H1 (cell line): ENCODE measurements at regions not wholly inside any gene's neighbourhood (a gene's known extent, or its start where the extent isn't known, plus 50 kb on each side); places are given as distances from the start of the nearest gene placed in this dataset.

ENCODE experiments used
- CTCF ChIA-PET: fragments of 300-600 bp; sonication (Branson Sonifier 250); formaldehyde crosslinking; loops from one replicate; lab custom pipeline; 2021; ENCODE audit not compliant: partially characterized antibody; lab: Charles Lee
- POLR2A ChIA-PET: fragments of 300-600 bp; sonication (Branson Sonifier 250); formaldehyde crosslinking; loops from one replicate; lab custom pipeline; 2021; ENCODE audit warnings: inconsistent platforms; ENCODE audit not compliant: partially characterized antibody; lab: Charles Lee
- DNase-seq, 2 experiments: peaks; one replicate each; pipeline versions ENCODE4 v3.0.0 to v3.0.0-alpha.2; 2010 to 2022; ENCODE audit warnings: low spot score in 2 of 2, low read depth in 1 of 2, mixed read lengths in 1 of 2
- FAIRE-seq: peaks from 2 replicates; lab custom pipeline; 2011; peaks lifted over from hg19 to GRCh38; lab: Jason Lieb, UNC
- H2AFZ ChIP-seq: 2 replicates; pipeline ENCODE4 v1.8.1; 2012; ENCODE audit warnings: low read length, inconsistent platforms
- H2AK5ac ChIP-seq: 2 replicates; pipeline ENCODE4 v1.6.1; 2013; ENCODE audit warnings: low read depth, low read length
- H2BK120ac ChIP-seq: replicated peaks from 2 replicates; pipeline ENCODE3; 2013; ENCODE audit warnings: low read depth, low read length, inconsistent platforms
- H2BK12ac ChIP-seq: 2 replicates; pipeline ENCODE4 v1.6.1; 2013; ENCODE audit warnings: low read depth, low read length
- H2BK15ac ChIP-seq: 2 replicates; pipeline ENCODE4 v1.6.1; 2013; ENCODE audit warnings: low read length
- H2BK20ac ChIP-seq: 2 replicates; pipeline ENCODE4 v1.6.1; 2013; ENCODE audit warnings: low read length
- H2BK5ac ChIP-seq: 2 replicates; pipeline ENCODE4 v1.6.1; 2013; ENCODE audit warnings: low read depth, low read length
- H3K14ac ChIP-seq: 2 replicates; pipeline ENCODE4 v1.6.1; 2013; ENCODE audit warnings: inconsistent platforms; ENCODE audit not compliant: insufficient read length
- H3K18ac ChIP-seq: 2 replicates; pipeline ENCODE4 v1.6.1; 2013; ENCODE audit warnings: low read length; ENCODE audit errors: extremely low read depth
- H3K23ac ChIP-seq: 2 replicates; pipeline ENCODE4 v1.6.1; 2013; ENCODE audit warnings: inconsistent platforms; ENCODE audit not compliant: insufficient read length
- H3K23me2 ChIP-seq: 2 replicates; pipeline ENCODE4 v1.6.1; 2013; ENCODE audit warnings: low read depth, low read length
- H3K27ac ChIP-seq: 2 replicates; pipeline ENCODE4 v1.6.1; 2011; ENCODE audit warnings: low read depth, low read length, inconsistent platforms
- H3K27me3 ChIP-seq, 4 experiments: replicated peaks in 1 of 4; 1 replicate in 1 of 4; 2 replicates in 3 of 4; pipeline versions ENCODE4 v1.6.1 to v1.8.1; 2011 to 2013; ENCODE audit warnings: low read length in 3 of 4, mild to moderate bottlenecking in 3 of 4, inconsistent platforms in 2 of 4, mixed read lengths in 2 of 4, moderate library complexity in 1 of 4; ENCODE audit not compliant: control insufficient read depth in 3 of 4, insufficient read depth in 3 of 4; ENCODE audit errors: extremely low read depth in 1 of 4
- H3K36me3 ChIP-seq, 4 experiments: 2 replicates each; pipeline versions ENCODE4 v1.6.1 to v1.8.1; 2011 to 2013; ENCODE audit warnings: mild to moderate bottlenecking in 4 of 4, low read length in 3 of 4, moderate library complexity in 2 of 4, control low read depth in 1 of 4, inconsistent platforms in 1 of 4; ENCODE audit not compliant: insufficient read depth in 4 of 4, control insufficient read depth in 2 of 4
- H3K4ac ChIP-seq: replicated peaks from 2 replicates; pipeline ENCODE3; 2013; ENCODE audit warnings: low read length, low read depth, mixed read lengths, inconsistent platforms; ENCODE audit not compliant: insufficient read length
- H3K4me1 ChIP-seq, 4 experiments: replicated peaks in 1 of 4; 1 replicate in 1 of 4; 2 replicates in 3 of 4; pipeline versions ENCODE4 v1.6.1 to v1.8.1; 2011 to 2013; ENCODE audit warnings: low read length in 3 of 4, inconsistent platforms in 2 of 4, mixed read lengths in 1 of 4; ENCODE audit not compliant: insufficient read depth in 4 of 4, control insufficient read depth in 3 of 4
- H3K4me2 ChIP-seq, 2 experiments: 2 replicates each; pipeline versions ENCODE4 v1.6.1 to v1.8.1; 2011 to 2013; ENCODE audit warnings: low read depth in 2 of 2, low read length in 2 of 2, control low read depth in 1 of 2, inconsistent platforms in 1 of 2, mild to moderate bottlenecking in 1 of 2; ENCODE audit not compliant: insufficient read depth in 1 of 2
- H3K4me3 ChIP-seq, 4 experiments: fragments of 200-600, 300-600 bp in 1 of 4; sonication (generic), shearing (Covaris generic), sonication (Bioruptor Twin) in 1 of 4; 2 replicates each; pipeline versions ENCODE4 v1.5.1 to v1.8.1; 2011 to 2016; ENCODE audit warnings: low read length in 4 of 4, low read depth in 3 of 4, control low read depth in 2 of 4, inconsistent platforms in 2 of 4, mild to moderate bottlenecking in 2 of 4, mixed read lengths in 1 of 4, moderate library complexity in 1 of 4; ENCODE audit not compliant: insufficient read depth in 2 of 4; ENCODE audit errors: extremely low read depth in 1 of 4
- H3K56ac ChIP-seq: replicated peaks from 2 replicates; pipeline ENCODE3; 2013; ENCODE audit warnings: low read depth, mild to moderate bottlenecking, mixed read lengths, low read length, inconsistent platforms; ENCODE audit not compliant: insufficient read length
- H3K79me1 ChIP-seq: 2 replicates; pipeline ENCODE4 v1.6.1; 2013; ENCODE audit warnings: low read depth, low read length, control low read depth
- H3K79me2 ChIP-seq, 2 experiments: 2 replicates each; pipeline versions ENCODE4 v1.6.1 to v1.8.1; 2012 to 2013; ENCODE audit warnings: low read length in 2 of 2, mild to moderate bottlenecking in 2 of 2, inconsistent platforms in 1 of 2; ENCODE audit not compliant: insufficient read depth in 2 of 2, control insufficient read depth in 1 of 2
- H3K9ac ChIP-seq, 4 experiments: replicated peaks in 1 of 4; 1 replicate in 1 of 4; 2 replicates in 3 of 4; pipeline versions ENCODE4 v1.6.1 to v1.8.1; 2011 to 2013; ENCODE audit warnings: low read depth in 3 of 4, low read length in 3 of 4, control low read depth in 2 of 4, mild to moderate bottlenecking in 2 of 4, moderate library complexity in 2 of 4, inconsistent platforms in 1 of 4; ENCODE audit errors: extremely low read depth in 1 of 4
- H3K9me3 ChIP-seq, 2 experiments: 2 replicates each; pipeline versions ENCODE4 v1.6.1 to v1.8.1; 2012 to 2013; ENCODE audit warnings: mild to moderate bottlenecking in 2 of 2, moderate library complexity in 2 of 2, control low read depth in 1 of 2, inconsistent platforms in 1 of 2, low read depth in 1 of 2, low read length in 1 of 2, mixed read lengths in 1 of 2; ENCODE audit not compliant: insufficient read depth in 2 of 2
- H4K20me1 ChIP-seq, 2 experiments: replicated peaks in 1 of 2; 2 replicates each; pipeline versions ENCODE3 to v1.8.1; 2011 to 2013; ENCODE audit warnings: inconsistent platforms in 2 of 2, low read length in 2 of 2, mild to moderate bottlenecking in 1 of 2; ENCODE audit not compliant: insufficient read depth in 2 of 2, control insufficient read depth in 1 of 2
- H4K5ac ChIP-seq: 2 replicates; pipeline ENCODE4 v1.6.1; 2013; ENCODE audit warnings: low read length, low read depth, mixed read lengths, inconsistent platforms; ENCODE audit not compliant: insufficient read length
- H4K8ac ChIP-seq: 2 replicates; pipeline ENCODE4 v1.8.0; 2013; ENCODE audit warnings: mild to moderate bottlenecking, moderate library complexity, low read length, inconsistent platforms; ENCODE audit not compliant: insufficient read depth; ENCODE audit errors: extremely low read depth
- H4K91ac ChIP-seq: replicated peaks from 2 replicates; pipeline ENCODE3; 2013; ENCODE audit warnings: low read length, mixed read lengths, inconsistent platforms; ENCODE audit not compliant: insufficient read length
- CBX5 ChIP-seq: fragments of 300-800, 300-1000 bp; sonication (generic); IDR thresholded peaks from 2 replicates; pipeline ENCODE4 v1.7.1; 2016; ENCODE audit warnings: antibody characterized with exemption, low read length, low read depth
- EZH2 ChIP-seq: fragments of 200-600 bp; sonication (generic); IDR thresholded peaks from 2 replicates; pipeline ENCODE4 v1.7.1; 2012; ENCODE audit warnings: low read depth, mild to moderate bottlenecking, moderate library complexity, low read length, inconsistent platforms; ENCODE audit not compliant: severe bottlenecking
- KDM5A ChIP-seq: fragments of 200-600 bp; IDR thresholded peaks from 2 replicates; pipeline ENCODE4 v1.7.1; 2012; ENCODE audit warnings: mild to moderate bottlenecking, low read length, inconsistent platforms, mixed read lengths
- NANOG ChIP-seq: IDR thresholded peaks from 2 replicates; pipeline ENCODE4 v1.6.1; 2011; ENCODE audit warnings: low read length, low read depth, mild to moderate bottlenecking, inconsistent platforms; ENCODE audit not compliant: insufficient read depth, poor library complexity, severe bottlenecking
- NRF1 ChIP-seq: IDR thresholded peaks from 2 replicates; pipeline ENCODE4 v1.6.1; 2011; ENCODE audit warnings: mild to moderate bottlenecking, low read depth, low read length, improper control_type of control experiment
- POLR2A ChIP-seq, 2 experiments: IDR thresholded peaks; 1 replicate in 1 of 2; 2 replicates in 1 of 2; pipeline ENCODE4 v1.6.1; 2011; ENCODE audit warnings: low read depth in 2 of 2, low read length in 2 of 2, mild to moderate bottlenecking in 2 of 2; ENCODE audit errors: control extremely low read depth in 1 of 2
- POLR2AphosphoS5 ChIP-seq: IDR thresholded peaks from 2 replicates; pipeline ENCODE4 v1.6.1; 2011; ENCODE audit warnings: low read depth, low read length
- POU5F1 ChIP-seq: IDR thresholded peaks from 2 replicates; pipeline ENCODE4 v1.6.1; 2011; ENCODE audit warnings: low read depth, mild to moderate bottlenecking, low read length, moderate library complexity
- SIRT6 ChIP-seq: IDR thresholded peaks from one replicate; pipeline ENCODE4 v1.7.1; 2012; ENCODE audit warnings: low read length, inconsistent platforms
- SIX5 ChIP-seq: IDR thresholded peaks from 2 replicates; pipeline ENCODE4 v1.6.1; 2011; ENCODE audit warnings: mild to moderate bottlenecking, low read depth, low read length
- SP1 ChIP-seq: IDR thresholded peaks from 2 replicates; pipeline ENCODE4 v1.6.1; 2011; ENCODE audit warnings: low read depth, low read length
- SRF ChIP-seq: IDR thresholded peaks from 2 replicates; pipeline ENCODE4 v1.6.1; 2011; ENCODE audit warnings: mild to moderate bottlenecking, low read depth, low read length, moderate library complexity
- WGBS, 2 experiments: shearing (Covaris generic) in 1 of 2; methylation state at CpG; one replicate each; pipeline versions ENCODE4 v1.1.6 to v1.1.7; 2013 to 2015; ENCODE audit warnings: low lambda C conversion rate in 2 of 2, mixed read lengths in 2 of 2, inconsistent platforms in 1 of 2, low coverage in 1 of 2, missing lambda C conversion rate in 1 of 2; ENCODE audit not compliant: insufficient replicate concordance in 2 of 2, insufficient coverage in 1 of 2, insufficient read length in 1 of 2; ENCODE audit errors: extremely low coverage in 1 of 2, missing lambda C conversion rate in 1 of 2; 5-methylcytosine and 5-hydroxymethylcytosine counted together
- TF ChIP-seq, protein P1 (sequence below): IDR thresholded peaks from 2 replicates; pipeline ENCODE4 v1.6.1; 2012; ENCODE audit warnings: inconsistent platforms

DNA sequence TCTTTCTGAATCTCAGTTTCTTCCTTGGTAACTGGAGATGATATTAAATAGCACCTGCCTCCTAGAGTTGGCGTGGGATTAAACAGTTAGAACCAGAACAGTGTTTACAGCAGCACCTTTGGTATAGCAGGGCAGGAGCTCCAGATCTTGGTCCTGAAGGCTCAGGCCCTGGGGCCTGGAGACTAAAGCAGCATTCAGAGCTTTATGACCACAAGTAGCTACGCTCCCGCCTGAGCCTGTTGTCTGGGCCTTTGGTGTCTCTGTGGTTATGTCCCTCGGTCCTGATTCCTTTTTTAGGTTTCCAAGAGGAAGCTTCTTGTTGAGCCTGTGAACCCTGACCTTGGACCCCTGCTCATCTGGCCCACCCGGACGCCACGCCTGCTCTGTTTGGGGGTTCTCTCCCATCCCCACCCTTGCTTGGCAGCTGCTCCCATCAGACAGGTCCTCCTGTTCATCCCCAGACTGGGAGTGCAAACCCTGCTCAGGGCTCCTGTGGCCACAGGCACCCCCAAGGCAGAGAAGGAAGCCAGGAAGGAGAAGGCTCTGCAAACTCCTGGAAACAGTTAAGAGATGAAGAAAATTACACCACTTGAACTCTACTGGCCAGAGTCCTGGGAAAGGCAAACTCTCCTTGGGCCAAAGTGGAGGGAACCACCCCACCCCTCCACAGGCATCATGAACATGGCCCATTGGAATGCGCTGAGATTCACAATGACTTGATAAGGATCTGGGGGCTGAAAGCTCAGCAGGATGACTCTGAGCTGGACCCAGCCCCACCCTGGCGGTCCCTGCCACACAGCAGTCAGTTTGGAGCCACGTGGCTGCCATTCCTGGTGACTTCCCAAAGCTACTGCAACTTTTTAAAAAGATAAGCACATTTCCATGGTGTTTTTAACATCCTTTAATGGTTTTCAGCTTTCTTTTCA lies 50.1 kb upstream of the TMEM72 start:
- no peaks in the 10 kb centered on the region for H4K20me1 ChIP-seq
- no peak overlapping the region for H2BK5ac ChIP-seq
- H3K4ac ChIP-seq, result no peak overlapping the region
- no peaks in the 10 kb centered on the region for H3K36me3 ChIP-seq
- WGBS, 2 experiments, result 87% methylated on average over 10 of the region's 10 CpGs; no CpG with 5 or more reads in 1 of the 2 experiments
- H2BK12ac ChIP-seq, result no peak overlapping the region
- H3K79me1 ChIP-seq, result no peaks in the 10 kb centered on the region
- H3K9me3 ChIP-seq, result no peaks in the 10 kb centered on the region
- no peak overlapping the region for H3K23ac ChIP-seq
- H3K56ac ChIP-seq, result no peak overlapping the region
- H2BK15ac ChIP-seq, result peak overlapping the region; percentile 33; the same call in 1 of the 2 replicates
- no peak overlapping the region for H3K14ac ChIP-seq
- H2AK5ac ChIP-seq, result no peak overlapping the region
- no peak overlapping the region for H4K5ac ChIP-seq
- CTCF ChIA-PET, result interaction anchor here (0.6 to 7.0 kb wide), 16 partner anchors 8 to 582 kb away, joined by 3 to 90 read pairs (median 3); no protein-coding TSS in a partner anchor
- POLR2A ChIA-PET, result no interaction called here
- no peak overlapping the region for H4K91ac ChIP-seq
- no peak overlapping the region for H3K18ac ChIP-seq
- no peak overlapping the region for H2BK120ac ChIP-seq
- DNase-seq (peak in 1 of 2 experiments; percentile 26), FAIRE-seq (no peak)
- peaks cover 2% of the 10 kb centered on the region for H3K23me2 ChIP-seq
- peaks cover 2 to 24% (median 12%) of the 10 kb centered on the region in 4 experiments for H3K4me1 ChIP-seq
- no peaks in the 10 kb centered on the region for H3K79me2 ChIP-seq
- no peak overlapping the region for H3K4me2 ChIP-seq
- H2AFZ ChIP-seq, result no peak overlapping the region
- H3K9ac ChIP-seq, result no peak overlapping the region
- no peak overlapping the region for H3K27ac ChIP-seq
- H2BK20ac ChIP-seq, result no peak overlapping the region
- no peak overlapping the region for H3K4me3 ChIP-seq
- H4K8ac ChIP-seq, result no peak overlapping the region
- peaks cover 5 to 36% (median 31%) of the 10 kb centered on the region in 4 experiments for H3K27me3 ChIP-seq
- no peak for TF ChIP-seq SP1
- no peak for TF ChIP-seq EZH2
- no peak for TF ChIP-seq POU5F1
- no peak for TF ChIP-seq KDM5A
- TF ChIP-seq CBX5, result no peak
- no peak for TF ChIP-seq SRF
- TF ChIP-seq POLR2A (IDR thresholded peaks at IDR 0.05; ENCODE audit: control extremely low read depth in 1 of 2, low read depth in 2 of 2, low read length in 2 of 2), result no peak
- no peak for TF ChIP-seq SIRT6
- TF ChIP-seq, protein P1, sequence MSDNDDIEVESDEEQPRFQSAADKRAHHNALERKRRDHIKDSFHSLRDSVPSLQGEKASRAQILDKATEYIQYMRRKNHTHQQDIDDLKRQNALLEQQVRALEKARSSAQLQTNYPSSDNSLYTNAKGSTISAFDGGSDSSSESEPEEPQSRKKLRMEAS, result no peak
- no peak for TF ChIP-seq POLR2AphosphoS5
- no peak for TF ChIP-seq NANOG
- no peak for TF ChIP-seq NRF1
- TF ChIP-seq SIX5, result no peak
